HG03045 (cell line): ENCODE measurements at regions not wholly inside any gene's neighbourhood (a gene's known extent, or its start where the extent isn't known, plus 50 kb on each side); places are given as distances from the start of the nearest gene placed in this dataset.

Experiments used
- ATAC-seq: cut with Tn5 transposase; IDR thresholded peaks from one replicate; pipeline ENCODE4 v1.9.1; 2021; ENCODE audit warnings: mild to moderate bottlenecking, moderate library complexity; ENCODE audit not compliant: unreplicated experiment

- ATAC-seq: no peak
Measured at GRCh38 chr18:24530630-24531111, 70.2 kb downstream of the HRH4 start.

- no peak for ATAC-seq
Measured at GRCh38 chr18:24534271-24534670, 73.8 kb downstream of the HRH4 start.

GRCh38 chr18:24534737-24535136, 74.3 kb downstream of the HRH4 start:
- ATAC-seq: no peak

GRCh38 chr18:24535527-24536295, 75.3 kb downstream of the HRH4 start:
- no peak for ATAC-seq

GRCh38 chr18:24536326-24536725, 75.9 kb downstream of the HRH4 start:
- no peak for ATAC-seq

GRCh38 chr18:24536834-24537233, 76.4 kb downstream of the HRH4 start:
- ATAC-seq: no peak

GRCh38 chr18:24538414-24539264, 78.2 kb downstream of the HRH4 start:
- no peak for ATAC-seq

GRCh38 chr18:24539866-24540617, 79.6 kb downstream of the HRH4 start:
- no peak for ATAC-seq

GRCh38 chr18:24540896-24541295, 80.5 kb downstream of the HRH4 start:
- ATAC-seq: no peak

- no peak for ATAC-seq
Measured at GRCh38 chr18:24543086-24543794, 82.8 kb downstream of the HRH4 start.

- no peak for ATAC-seq
Measured at GRCh38 chr18:24543795-24544498, 83.5 kb downstream of the HRH4 start.

GRCh38 chr18:24544949-24545348, 84.5 kb downstream of the HRH4 start:
- no peak for ATAC-seq

GRCh38 chr18:24545651-24546050, 85.2 kb downstream of the HRH4 start:
- ATAC-seq: no peak

GRCh38 chr18:24546307-24546706, 85.9 kb downstream of the HRH4 start:
- ATAC-seq: no peak

- no peak for ATAC-seq
Measured at GRCh38 chr18:24548583-24548982, 88.1 kb downstream of the HRH4 start.

GRCh38 chr18:24552218-24552617, 91.8 kb downstream of the HRH4 start:
- no peak for ATAC-seq

- ATAC-seq: no peak
Measured at GRCh38 chr18:24553571-24554285, 93.3 kb downstream of the HRH4 start.

- ATAC-seq: no peak
Measured at GRCh38 chr18:24558403-24558802, 98.0 kb downstream of the HRH4 start.

GRCh38 chr18:24559526-24559925, 99.1 kb downstream of the HRH4 start:
- no peak for ATAC-seq
